H1 (cell line): ENCODE measurements at regions not wholly inside any gene's neighbourhood (a gene's known extent, or its start where the extent isn't known, plus 50 kb on each side); places are given as distances from the start of the nearest gene placed in this dataset.

ENCODE experiments used
- RNF2 ChIP-seq: fragments of 200-900, 300-1000 bp; sonication (generic); IDR thresholded peaks from 2 replicates; pipeline ENCODE4 v1.7.1; 2016; ENCODE audit warnings: borderline replicate concordance, low read depth, mild to moderate bottlenecking, antibody characterized with exemption, low read length; ENCODE audit not compliant: poor library complexity, severe bottlenecking; ENCODE audit errors: missing control alignments

- no peak for TF ChIP-seq RNF2
- TF ChIP-seq, all 59 proteins: peak for 0
Observed at GRCh38 chr17:79303641-79304205, 229.1 kb downstream of the ENGASE start (continued).
